MM.1S (cell line): ENCODE measurements at regions not wholly inside any gene's neighbourhood (a gene's known extent, or its start where the extent isn't known, plus 50 kb on each side); places are given as distances from the start of the nearest gene placed in this dataset.

ENCODE experiments used
- DNase-seq: peaks from one replicate; pipeline ENCODE4 v3.0.0-alpha.2; 2015
- H2AFZ ChIP-seq: fragments of 300-600 bp; sonication (generic); 2 replicates; pipeline ENCODE4 v1.6.0; 2016; ENCODE audit warnings: antibody characterized with exemption, low read length
- H3F3A ChIP-seq: fragments of 300-600 bp; sonication (generic); 2 replicates; pipeline ENCODE4 v1.6.1; 2016; ENCODE audit warnings: mild to moderate bottlenecking, antibody characterized with exemption, low read length, moderate library complexity, mixed read lengths; ENCODE audit not compliant: insufficient read depth
- H3K27ac ChIP-seq: fragments of 300-600 bp; sonication (generic); 2 replicates; pipeline ENCODE4 v1.5.1; 2016; ENCODE audit warnings: mild to moderate bottlenecking, low read length
- H3K27me3 ChIP-seq: fragments of 300-600 bp; sonication (generic); replicated peaks from 2 replicates; pipeline ENCODE4 v1.6.0; 2016; ENCODE audit warnings: low read length; ENCODE audit not compliant: insufficient read depth
- H3K36me3 ChIP-seq: fragments of 300-600 bp; sonication (generic); replicated peaks from 2 replicates; pipeline ENCODE4 v1.6.1; 2016; ENCODE audit warnings: mild to moderate bottlenecking, low read length, mixed read lengths; ENCODE audit not compliant: insufficient read depth
- H3K4me1 ChIP-seq: fragments of 300-600 bp; sonication (generic); 2 replicates; pipeline ENCODE4 v1.6.1; 2016; ENCODE audit warnings: low read length, mixed read lengths
- H3K4me2 ChIP-seq: fragments of 300-600 bp; sonication (generic); 2 replicates; pipeline ENCODE4 v1.6.0; 2016; ENCODE audit warnings: low read depth, low read length
- H3K4me3 ChIP-seq: fragments of 300-600 bp; sonication (generic); 2 replicates; pipeline ENCODE4 v1.5.1; 2016; ENCODE audit warnings: low read length, mixed read lengths
- H3K79me2 ChIP-seq: fragments of 300-600 bp; sonication (generic); 2 replicates; pipeline ENCODE4 v1.6.1; 2016; ENCODE audit warnings: mixed run types, low read length, mixed read lengths
- H3K9ac ChIP-seq: fragments of 300-600 bp; sonication (generic); 2 replicates; pipeline ENCODE4 v1.6.1; 2016; ENCODE audit warnings: low read length, mixed read lengths
- H3K9me2 ChIP-seq: fragments of 300-600 bp; sonication (generic); replicated peaks from 2 replicates; pipeline ENCODE4 v1.6.1; 2016; ENCODE audit warnings: mild to moderate bottlenecking, low read length, mixed read lengths; ENCODE audit not compliant: insufficient read depth
- H3K9me3 ChIP-seq: fragments of 300-600 bp; sonication (generic); replicated peaks from 2 replicates; pipeline ENCODE4 v1.6.1; 2016; ENCODE audit warnings: mild to moderate bottlenecking, low read length, mixed read lengths; ENCODE audit not compliant: insufficient read depth
- H4K20me1 ChIP-seq: fragments of 300-600 bp; sonication (generic); 2 replicates; pipeline ENCODE4 v1.6.1; 2016; ENCODE audit warnings: mild to moderate bottlenecking, low read length, moderate library complexity, mixed read lengths; ENCODE audit not compliant: insufficient read depth
- CTCF ChIP-seq: fragments of 300-600 bp; sonication (generic); IDR thresholded peaks from 2 replicates; pipeline ENCODE4 v1.5.1; 2016; ENCODE audit warnings: antibody characterized with exemption, low read length, mixed read lengths
- EZH2 ChIP-seq: fragments of 300-600 bp; sonication (generic); optimal IDR thresholded peaks from 2 replicates; pipeline ENCODE3; 2017; ENCODE audit warnings: low read depth, mild to moderate bottlenecking, antibody characterized with exemption, low read length, mixed read lengths
- EZH2phosphoT487 ChIP-seq: fragments of 300-600 bp; sonication (generic); IDR thresholded peaks from 2 replicates; pipeline ENCODE4 v1.6.1; 2018; ENCODE audit warnings: antibody characterized with exemption, low read length

GRCh38 chr12:24175284-24175683 lies 225.8 kb upstream of the SOX5 start:
- DNase-seq: peak; percentile 19
- peaks cover 30% of the 10 kb centered on the region for H3F3A ChIP-seq
- H3K27me3 ChIP-seq: no peaks in the 10 kb centered on the region
- no peaks in the 10 kb centered on the region for H3K9me2 ChIP-seq
- no peak overlapping the region for H3K4me3 ChIP-seq
- no peaks in the 10 kb centered on the region for H4K20me1 ChIP-seq
- H3K9ac ChIP-seq: no peak overlapping the region
- peaks cover 61% of the 10 kb centered on the region for H3K4me1 ChIP-seq
- no peak for TF ChIP-seq EZH2
- TF ChIP-seq EZH2phosphoT487: no peak
- no peak for TF ChIP-seq CTCF
- H3K9me3 ChIP-seq: no peaks in the 10 kb centered on the region
- no peak overlapping the region for H3K27ac ChIP-seq
- H3K79me2 ChIP-seq: no peaks in the 10 kb centered on the region
- peak overlapping the region; percentile 2; the same call in 1 of the 2 replicates for H3K4me2 ChIP-seq
- no peaks in the 10 kb centered on the region for H3K36me3 ChIP-seq
- H2AFZ ChIP-seq: no peak overlapping the region

GRCh38 chr12:24173067-24173466 lies 223.6 kb upstream of the SOX5 start:
- TF ChIP-seq CTCF: no peak
- Histone ChIP-seq H2AFZ (no peak overlapping the region), H3K4me3 (no peak overlapping the region), H3K9me2 (no peaks in the 10 kb centered on the region), H3K27ac (no peak overlapping the region; the same call in 1 of the 2 replicates), H3K9ac (no peak overlapping the region), H3K9me3 (no peaks in the 10 kb centered on the region), H3K4me1 (peaks cover 48% of the 10 kb centered on the region), H3K79me2 (no peaks in the 10 kb centered on the region), H3F3A (peaks cover 22% of the 10 kb centered on the region), H3K36me3 (no peaks in the 10 kb centered on the region), H3K4me2 (no peak overlapping the region), H4K20me1 (no peaks in the 10 kb centered on the region), H3K27me3 (no peaks in the 10 kb centered on the region)
- no peak for DNase-seq

- Histone ChIP-seq H3K27ac (peak overlapping the region; percentile 59; the same call in 1 of the 2 replicates), H3K4me1 (peaks cover 47% of the 10 kb centered on the region), H2AFZ (peak overlapping the region; percentile 26; the same call in 1 of the 2 replicates), H3K36me3 (no peaks in the 10 kb centered on the region), H3F3A (peaks cover 20% of the 10 kb centered on the region), H4K20me1 (no peaks in the 10 kb centered on the region), H3K4me3 (no peak overlapping the region), H3K4me2 (peak overlapping the region; percentile 71; the same call in 1 of the 2 replicates), H3K9me2 (no peaks in the 10 kb centered on the region), H3K9ac (peak overlapping the region; percentile 4; the same call in 1 of the 2 replicates), H3K9me3 (no peaks in the 10 kb centered on the region), H3K79me2 (no peaks in the 10 kb centered on the region), H3K27me3 (no peaks in the 10 kb centered on the region)
- no peak for DNase-seq
- no peak for TF ChIP-seq EZH2
- no peak for TF ChIP-seq CTCF
- no peak for TF ChIP-seq EZH2phosphoT487
Measured at GRCh38 chr12:24172773-24173066, 223.2 kb upstream of the SOX5 start.
